NB4 (cell line): ENCODE measurements at regions not wholly inside any gene's neighbourhood (a gene's known extent, or its start where the extent isn't known, plus 50 kb on each side); places are given as distances from the start of the nearest gene placed in this dataset.

Experiments
- MYC ChIP-seq: IDR thresholded peaks from 2 replicates; pipeline ENCODE4 v1.6.1; 2011; ENCODE audit warnings: low read depth, low read length
- POLR2A ChIP-seq: IDR thresholded peaks from 2 replicates; pipeline ENCODE4 v1.6.1; 2011; ENCODE audit warnings: mild to moderate bottlenecking; ENCODE audit not compliant: insufficient read length; ENCODE audit errors: extremely low read depth
- TF ChIP-seq, protein P1 (sequence below): IDR thresholded peaks from one replicate; pipeline ENCODE4 v1.5.1; 2012; ENCODE audit warnings: low read depth, low read length

- TF ChIP-seq, protein P1, sequence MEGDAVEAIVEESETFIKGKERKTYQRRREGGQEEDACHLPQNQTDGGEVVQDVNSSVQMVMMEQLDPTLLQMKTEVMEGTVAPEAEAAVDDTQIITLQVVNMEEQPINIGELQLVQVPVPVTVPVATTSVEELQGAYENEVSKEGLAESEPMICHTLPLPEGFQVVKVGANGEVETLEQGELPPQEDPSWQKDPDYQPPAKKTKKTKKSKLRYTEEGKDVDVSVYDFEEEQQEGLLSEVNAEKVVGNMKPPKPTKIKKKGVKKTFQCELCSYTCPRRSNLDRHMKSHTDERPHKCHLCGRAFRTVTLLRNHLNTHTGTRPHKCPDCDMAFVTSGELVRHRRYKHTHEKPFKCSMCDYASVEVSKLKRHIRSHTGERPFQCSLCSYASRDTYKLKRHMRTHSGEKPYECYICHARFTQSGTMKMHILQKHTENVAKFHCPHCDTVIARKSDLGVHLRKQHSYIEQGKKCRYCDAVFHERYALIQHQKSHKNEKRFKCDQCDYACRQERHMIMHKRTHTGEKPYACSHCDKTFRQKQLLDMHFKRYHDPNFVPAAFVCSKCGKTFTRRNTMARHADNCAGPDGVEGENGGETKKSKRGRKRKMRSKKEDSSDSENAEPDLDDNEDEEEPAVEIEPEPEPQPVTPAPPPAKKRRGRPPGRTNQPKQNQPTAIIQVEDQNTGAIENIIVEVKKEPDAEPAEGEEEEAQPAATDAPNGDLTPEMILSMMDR: peak; percentile 70
- no peak for TF ChIP-seq POLR2A
- TF ChIP-seq MYC: no peak
Measured at GRCh38 chr4:161252520-161253141, 911.2 kb downstream of the FSTL5 start.
